ENCODE measurements at regions not wholly inside any gene's neighbourhood (a gene's known extent, or its start where the extent isn't known, plus 50 kb on each side); places are given as distances from the start of the nearest gene placed in this dataset.

GRCh38 chr5:88979726-88980125, 96.7 kb upstream of the MEF2C start:
- no peaks in the 10 kb centered on the region for H3K27me3 ChIP-seq
- DNase-seq: no peak
- no peak overlapping the region for H3K27ac ChIP-seq
- WGBS, 2 donors: 75 to 89% methylated on average over 3 of the region's 3 CpGs
- H3K4me3 ChIP-seq: no peak overlapping the region
- TF ChIP-seq EP300 (IDR thresholded peaks at IDR 0.05) (no peak), CTCF (IDR thresholded peaks at IDR 0.05) (no peak), POLR2AphosphoS5 (IDR thresholded peaks at IDR 0.05) (no peak), POLR2A (IDR thresholded peaks at IDR 0.05) (no peak)
- H3K36me3 ChIP-seq: no peaks in the 10 kb centered on the region
- H3K4me1 ChIP-seq: no peaks in the 10 kb centered on the region
- intact Hi-C loops (cut with DNase I): no loop called here
- no peaks in the 10 kb centered on the region for H3K9me3 ChIP-seq

- Histone ChIP-seq H3K36me3 (no peaks in the 10 kb centered on the region), H3K4me3 (no peak overlapping the region), H3K4me1 (no peaks in the 10 kb centered on the region), H3K27ac (no peak overlapping the region), H3K9me3 (no peaks in the 10 kb centered on the region), H3K27me3 (no peaks in the 10 kb centered on the region)
- intact Hi-C loops (cut with DNase I): no loop called here
- DNase-seq: no peak
- TF ChIP-seq POLR2AphosphoS5 (IDR thresholded peaks at IDR 0.05) (no peak), CTCF (IDR thresholded peaks at IDR 0.05) (no peak), EP300 (IDR thresholded peaks at IDR 0.05) (no peak), POLR2A (IDR thresholded peaks at IDR 0.05) (no peak)
- WGBS, 2 donors: 75 to 90% methylated on average over 3 of the region's 3 CpGs
Observed at GRCh38 chr5:88979244-88979643, 96.3 kb upstream of the MEF2C start.

GRCh38 chr5:88976914-88977313, 93.9 kb upstream of the MEF2C start:
- no peak overlapping the region for H3K4me3 ChIP-seq
- TF ChIP-seq POLR2A (IDR thresholded peaks at IDR 0.05): no peak
- H3K27ac ChIP-seq: no peak overlapping the region
- no peak for DNase-seq
- intact Hi-C loops (cut with DNase I): no loop called here
- H3K4me1 ChIP-seq: no peaks in the 10 kb centered on the region
- no peaks in the 10 kb centered on the region for H3K27me3 ChIP-seq
- H3K9me3 ChIP-seq: no peaks in the 10 kb centered on the region
- no peaks in the 10 kb centered on the region for H3K36me3 ChIP-seq

GRCh38 chr5:88967633-88968585, 84.9 kb upstream of the MEF2C start:
- H3K9me3 ChIP-seq: no peaks in the 10 kb centered on the region
- intact Hi-C loops (cut with DNase I): no loop called here
- no peak for TF ChIP-seq EP300 (IDR thresholded peaks at IDR 0.05)
- TF ChIP-seq POLR2AphosphoS5 (IDR thresholded peaks at IDR 0.05): no peak
- H3K4me3 ChIP-seq: no peak overlapping the region
- WGBS, 2 donors: 85 to 89% methylated on average over 3 of the region's 3 CpGs
- no peaks in the 10 kb centered on the region for H3K36me3 ChIP-seq
- no peak overlapping the region for H3K27ac ChIP-seq
- H3K27me3 ChIP-seq: no peaks in the 10 kb centered on the region
- no peak for DNase-seq
- H3K4me1 ChIP-seq: no peaks in the 10 kb centered on the region

- Histone ChIP-seq H3K27me3 (no peaks in the 10 kb centered on the region), H3K4me3 (no peak overlapping the region), H3K9me3 (no peaks in the 10 kb centered on the region), H3K4me1 (no peaks in the 10 kb centered on the region), H3K27ac (no peak overlapping the region), H3K36me3 (no peaks in the 10 kb centered on the region)
- TF ChIP-seq CTCF (IDR thresholded peaks at IDR 0.05): no peak
- TF ChIP-seq EP300 (IDR thresholded peaks at IDR 0.05): no peak
- TF ChIP-seq POLR2AphosphoS5 (IDR thresholded peaks at IDR 0.05): no peak
- TF ChIP-seq POLR2A (IDR thresholded peaks at IDR 0.05): no peak
- 22 to 67% methylated on average over 1 of the region's 1 CpG for WGBS, 2 donors
- intact Hi-C loops (cut with DNase I): no loop called here
- no peak for DNase-seq
Observed at GRCh38 chr5:88964831-88965230, 81.8 kb upstream of the MEF2C start.
